CD14-positive monocyte (primary cell): ENCODE measurements at regions not wholly inside any gene's neighbourhood (a gene's known extent, or its start where the extent isn't known, plus 50 kb on each side); places are given as distances from the start of the nearest gene placed in this dataset.
"Not testable (repeated sequence)": the region's sequence is repeated elsewhere in the genome, so short reads cannot be mapped to it uniquely, and the experiment has no call there.

Experiments
- DNase-seq, 3 donors: peaks; one replicate each; pipeline ENCODE4 v3.0.0-alpha.2; 2011 to 2022
- H2AFZ ChIP-seq: 2 replicates; pipeline ENCODE4 v1.6.0; 2012; ENCODE audit warnings: mild to moderate bottlenecking, low read depth, low read length, inconsistent platforms; ENCODE audit not compliant: insufficient read depth, poor library complexity, severe bottlenecking
- H3K27ac ChIP-seq, 2 donors: 1 replicate in 1 of 2; 2 replicates in 1 of 2; pipeline ENCODE4 v1.5.1; 2012 to 2013; ENCODE audit warnings: low read length in 2 of 2, control low read depth in 1 of 2, inconsistent platforms in 1 of 2, low read depth in 1 of 2, mild to moderate bottlenecking in 1 of 2
- H3K27me3 ChIP-seq, 2 donors: one replicate each; pipeline versions ENCODE4 v1.6.0 to v1.6.1; 2011 to 2013; ENCODE audit warnings: low read length in 2 of 2; ENCODE audit not compliant: control insufficient read depth in 2 of 2, insufficient read depth in 2 of 2
- H3K36me3 ChIP-seq, 2 donors: replicated peaks in 1 of 2; 1 replicate in 1 of 2; 2 replicates in 1 of 2; pipeline versions ENCODE4 v1.5.1 to v1.6.1; 2012 to 2013; ENCODE audit warnings: low read length in 2 of 2, control low read depth in 1 of 2, inconsistent platforms in 1 of 2, mild to moderate bottlenecking in 1 of 2; ENCODE audit not compliant: insufficient read depth in 2 of 2, control insufficient read depth in 1 of 2
- H3K4me1 ChIP-seq, 2 donors: 1 replicate in 1 of 2; 2 replicates in 1 of 2; pipeline versions ENCODE4 v1.5.1 to v1.6.1; 2012 to 2013; ENCODE audit warnings: low read length in 2 of 2, control low read depth in 1 of 2, inconsistent platforms in 1 of 2, mild to moderate bottlenecking in 1 of 2, moderate library complexity in 1 of 2; ENCODE audit not compliant: insufficient read depth in 2 of 2, control insufficient read depth in 1 of 2
- H3K4me2 ChIP-seq: replicated peaks from 2 replicates; pipeline ENCODE3; 2012; ENCODE audit warnings: low read length, moderate library complexity, mild to moderate bottlenecking; ENCODE audit not compliant: poor library complexity, severe bottlenecking; ENCODE audit errors: extremely low read depth
- H3K4me3 ChIP-seq, 3 experiments: fragments of 200-600 bp in 1 of 3; sonication (generic) in 1 of 3; replicated peaks in 1 of 3; 1 replicate in 2 of 3; 2 replicates in 1 of 3; pipeline ENCODE4 v1.5.1; 2011 to 2013; ENCODE audit warnings: low read length in 3 of 3, mild to moderate bottlenecking in 3 of 3, control low read depth in 2 of 3, low read depth in 2 of 3, inconsistent platforms in 1 of 3, moderate library complexity in 1 of 3
- H3K79me2 ChIP-seq: 2 replicates; pipeline ENCODE4 v1.6.0; 2012; ENCODE audit warnings: mild to moderate bottlenecking, control low read depth, inconsistent platforms, low read length, moderate library complexity; ENCODE audit not compliant: insufficient read depth
- H3K9ac ChIP-seq: 2 replicates; pipeline ENCODE4 v1.6.0; 2017; ENCODE audit warnings: low read length, mild to moderate bottlenecking; ENCODE audit not compliant: insufficient read depth, poor library complexity, severe bottlenecking
- H3K9me3 ChIP-seq, 2 donors: replicated peaks in 1 of 2; 1 replicate in 1 of 2; 2 replicates in 1 of 2; pipeline versions ENCODE4 v1.5.1 to v1.6.1; 2012 to 2013; ENCODE audit warnings: low read length in 2 of 2, control low read depth in 1 of 2; ENCODE audit not compliant: control insufficient read depth in 1 of 2, insufficient read depth in 1 of 2
- H4K20me1 ChIP-seq: 2 replicates; pipeline ENCODE4 v1.6.0; 2012; ENCODE audit warnings: mild to moderate bottlenecking, low read length, control low read depth, moderate library complexity; ENCODE audit not compliant: insufficient read depth
- H3K27ac Mint-ChIP-seq, 7 donors: one replicate each; pipeline ENCODE4 v1.8.0; 2020; ENCODE audit warnings: mild to moderate bottlenecking in 7 of 7, mixed read lengths in 7 of 7, moderate library complexity in 6 of 7, inconsistent platforms in 2 of 7
- H3K27me3 Mint-ChIP-seq, 3 donors: one replicate each; pipeline ENCODE4 v1.8.0; 2021 to 2022; ENCODE audit warnings: low read depth in 3 of 3, mild to moderate bottlenecking in 3 of 3, mixed read lengths in 3 of 3, moderate library complexity in 3 of 3, inconsistent platforms in 1 of 3
- H3K36me3 Mint-ChIP-seq, 2 donors: one replicate each; pipeline ENCODE4 v1.8.0; 2020; ENCODE audit warnings: mixed read lengths in 2 of 2, inconsistent platforms in 1 of 2, mild to moderate bottlenecking in 1 of 2
- H3K4me1 Mint-ChIP-seq: one replicate; pipeline ENCODE4 v1.8.0; 2020; ENCODE audit warnings: mild to moderate bottlenecking, mixed read lengths
- H3K4me3 Mint-ChIP-seq, 2 donors: one replicate each; pipeline ENCODE4 v1.8.0; 2020; ENCODE audit warnings: mild to moderate bottlenecking in 2 of 2, mixed read lengths in 2 of 2, moderate library complexity in 1 of 2
- H3K9me3 Mint-ChIP-seq, 7 donors: one replicate each; pipeline ENCODE4 v1.8.0; 2020 to 2022; ENCODE audit warnings: mixed read lengths in 7 of 7, mild to moderate bottlenecking in 6 of 7, moderate library complexity in 6 of 7, inconsistent platforms in 2 of 7
- WGBS: methylation state at CpG from one replicate; pipeline ENCODE4 v1.1.5; 2013; ENCODE audit warnings: missing lambda C conversion rate; ENCODE audit not compliant: insufficient coverage; 5-methylcytosine and 5-hydroxymethylcytosine counted together
- intact Hi-C, 2 donors: fragments of 100-400 bp; cut with micrococcal nuclease; formaldehyde crosslinking; loops; one replicate each; pipeline versions ENCODE4 v1.15.0 to v1.15.1; 2023

- no CpG with 5 or more reads among the region's 1 CpG for WGBS
- not testable (repeated sequence) for H3K79me2 ChIP-seq
Observed at GRCh38 chr1:83440021-83440420, 558.9 kb downstream of the TTLL7 start.

GRCh38 chr1:83438316-83438715 lies 560.6 kb downstream of the TTLL7 start:
- H3K9me3 ChIP-seq, H3K36me3 ChIP-seq, H3K4me3 Mint-ChIP-seq, H3K27me3 Mint-ChIP-seq, H3K9ac ChIP-seq, H3K9me3 Mint-ChIP-seq, H3K27ac Mint-ChIP-seq, H3K4me1 Mint-ChIP-seq, H3K27ac ChIP-seq, intact Hi-C loops, H3K79me2 ChIP-seq, H3K4me3 ChIP-seq, H4K20me1 ChIP-seq, H2AFZ ChIP-seq, H3K27me3 ChIP-seq, H3K36me3 Mint-ChIP-seq, DNase-seq, H3K4me2 ChIP-seq, H3K4me1 ChIP-seq: not testable (repeated sequence)
- WGBS: no CpG with 5 or more reads among the region's 1 CpG

More at GRCh38 chr1:83440021-83440420, 558.9 kb downstream of the TTLL7 start:
- H3K4me3 Mint-ChIP-seq, H3K9ac ChIP-seq, H3K27ac ChIP-seq, H3K36me3 ChIP-seq, H4K20me1 ChIP-seq, intact Hi-C loops, H2AFZ ChIP-seq, DNase-seq, H3K4me1 ChIP-seq, H3K4me2 ChIP-seq, H3K9me3 ChIP-seq, H3K27me3 Mint-ChIP-seq, H3K27me3 ChIP-seq, H3K9me3 Mint-ChIP-seq, H3K27ac Mint-ChIP-seq, H3K4me1 Mint-ChIP-seq, H3K36me3 Mint-ChIP-seq, H3K4me3 ChIP-seq: not testable (repeated sequence)

GRCh38 chr1:83435336-83435735 lies 563.6 kb downstream of the TTLL7 start:
- H3K4me3 ChIP-seq, H4K20me1 ChIP-seq, intact Hi-C loops, H3K27ac ChIP-seq, H3K4me3 Mint-ChIP-seq, H3K9ac ChIP-seq, H3K27me3 ChIP-seq, H3K4me2 ChIP-seq, H2AFZ ChIP-seq, H3K27me3 Mint-ChIP-seq, H3K27ac Mint-ChIP-seq, H3K4me1 Mint-ChIP-seq, H3K36me3 ChIP-seq, H3K79me2 ChIP-seq, H3K9me3 Mint-ChIP-seq, H3K4me1 ChIP-seq, H3K36me3 Mint-ChIP-seq, H3K9me3 ChIP-seq, DNase-seq: not testable (repeated sequence)
- no CpG with 5 or more reads among the region's 2 CpGs for WGBS

GRCh38 chr1:83427566-83427965 lies 571.4 kb downstream of the TTLL7 start:
- H3K9ac ChIP-seq, H3K9me3 Mint-ChIP-seq, H3K4me1 Mint-ChIP-seq, H3K27ac ChIP-seq, H3K4me1 ChIP-seq, H3K36me3 Mint-ChIP-seq, DNase-seq, H3K9me3 ChIP-seq, H3K36me3 ChIP-seq, H3K27ac Mint-ChIP-seq, H4K20me1 ChIP-seq, H3K4me3 Mint-ChIP-seq, H3K4me3 ChIP-seq, intact Hi-C loops, H3K79me2 ChIP-seq, H3K27me3 Mint-ChIP-seq, H3K4me2 ChIP-seq, H3K27me3 ChIP-seq, H2AFZ ChIP-seq: not testable (repeated sequence)
- WGBS: 100% methylated on average over 1 of the region's 2 CpGs
